Ectodermal cell (in vitro differentiated cells): ENCODE measurements at regions not wholly inside any gene's neighbourhood (a gene's known extent, or its start where the extent isn't known, plus 50 kb on each side); places are given as distances from the start of the nearest gene placed in this dataset.

Source experiments
- H3K27ac ChIP-seq: 2 replicates; pipeline ENCODE4 v1.7.0; 2013; ENCODE audit warnings: mild to moderate bottlenecking, low read depth, low read length; ENCODE audit not compliant: insufficient read depth, poor library complexity, severe bottlenecking
- H3K27me3 ChIP-seq: 2 replicates; pipeline ENCODE4 v1.7.0; 2013; ENCODE audit warnings: mild to moderate bottlenecking, low read length; ENCODE audit not compliant: insufficient read depth, control insufficient read depth, poor library complexity, severe bottlenecking
- H3K36me3 ChIP-seq: one replicate; pipeline ENCODE4 v1.7.0; 2013; ENCODE audit warnings: low read length; ENCODE audit not compliant: control insufficient read depth, insufficient read depth
- H3K4me1 ChIP-seq: one replicate; pipeline ENCODE4 v1.7.0; 2013; ENCODE audit warnings: low read length; ENCODE audit not compliant: control insufficient read depth, insufficient read depth
- H3K4me3 ChIP-seq: 2 replicates; pipeline ENCODE4 v1.7.0; 2013; ENCODE audit warnings: low read depth, low read length, control low read depth; ENCODE audit not compliant: insufficient read depth
- H3K9me3 ChIP-seq: 2 replicates; pipeline ENCODE4 v1.7.0; 2013; ENCODE audit warnings: mild to moderate bottlenecking, low read length, moderate library complexity; ENCODE audit not compliant: control insufficient read depth
- WGBS, 2 experiments: methylation state at CpG; one replicate each; pipeline ENCODE4 v1.1.7; 2013; ENCODE audit warnings: missing lambda C conversion rate in 2 of 2; 5-methylcytosine and 5-hydroxymethylcytosine counted together

- Histone ChIP-seq H3K9me3 (no peaks in the 10 kb centered on the region), H3K4me1 (peaks cover 28% of the 10 kb centered on the region), H3K36me3 (no peaks in the 10 kb centered on the region), H3K27me3 (no peaks in the 10 kb centered on the region), H3K4me3 (no peak overlapping the region), H3K27ac (no peak overlapping the region)
- WGBS, 2 experiments = 92 to 93% methylated on average over 6 of the region's 6 CpGs
These were observed 150.9 kb upstream of the CIBAR2 start for GRCh38 chr16:85263239-85263585.

DNA sequence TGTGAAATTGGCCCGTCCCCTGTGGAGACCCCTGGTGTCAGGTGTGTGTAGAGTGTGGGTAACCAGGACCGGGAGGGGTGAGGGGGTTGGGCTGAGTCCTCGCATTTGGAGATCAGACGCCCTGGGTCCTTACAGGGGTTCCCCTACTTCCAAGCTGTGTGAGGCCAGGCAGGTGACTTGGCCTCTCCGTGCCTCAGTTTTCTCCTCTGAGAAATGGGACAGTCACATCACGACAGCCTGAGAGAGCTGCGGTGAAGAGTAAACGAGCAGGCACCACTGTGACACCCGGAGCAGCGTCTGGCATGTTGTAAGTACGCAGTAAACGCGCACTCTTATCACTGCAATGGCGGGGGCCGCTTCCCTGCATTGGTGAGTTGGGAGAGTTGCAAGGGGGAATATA is 152.5 kb upstream of the CIBAR2 start:
- whole genome bisulfite sequencing, 2 experiments = 89% methylated on average over 15 of the region's 15 CpGs
- H3K9me3 ChIP-seq = no peaks in the 10 kb centered on the region
- no peak overlapping the region for H3K27ac ChIP-seq

GRCh38 chr16:85265161-85265784 is 153.0 kb upstream of the CIBAR2 start:
- Histone ChIP-seq H3K9me3 (no peaks in the 10 kb centered on the region), H3K36me3 (no peaks in the 10 kb centered on the region), H3K4me1 (peaks cover 11% of the 10 kb centered on the region), H3K27ac (no peak overlapping the region), H3K27me3 (no peaks in the 10 kb centered on the region), H3K4me3 (no peak overlapping the region)
- 94 to 95% methylated on average over 13 of the region's 13 CpGs for WGBS, 2 experiments

More for the DNA sequence above, 152.5 kb upstream of the CIBAR2 start:
- H3K36me3 ChIP-seq = no peaks in the 10 kb centered on the region
- H3K27me3 ChIP-seq = no peaks in the 10 kb centered on the region
- peaks cover 13% of the 10 kb centered on the region for H3K4me1 ChIP-seq
- H3K4me3 ChIP-seq = no peak overlapping the region

DNA sequence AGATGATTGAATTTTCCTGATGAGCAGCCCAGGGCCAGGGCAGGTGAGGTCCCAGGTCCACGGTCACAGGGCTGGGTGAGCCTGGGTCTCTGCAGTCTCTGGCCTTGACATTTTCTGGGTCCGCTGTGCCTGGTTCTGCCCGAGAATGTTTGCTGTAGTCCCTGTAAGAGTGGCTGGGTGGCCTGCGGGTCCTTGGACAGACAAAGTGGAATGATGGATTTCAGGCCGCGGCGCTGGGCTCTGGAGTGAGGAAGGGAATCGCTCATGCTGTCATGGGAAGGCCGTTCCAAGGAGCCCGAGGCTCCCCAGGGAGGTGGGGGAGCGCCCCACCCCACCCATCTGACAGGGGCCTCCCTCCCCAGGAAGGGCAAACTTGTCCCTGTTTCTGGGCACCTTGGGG is 153.5 kb upstream of the CIBAR2 start:
- Histone ChIP-seq H3K36me3 (no peaks in the 10 kb centered on the region), H3K4me1 (peaks cover 11% of the 10 kb centered on the region), H3K9me3 (no peaks in the 10 kb centered on the region), H3K27me3 (no peaks in the 10 kb centered on the region), H3K4me3 (no peak overlapping the region), H3K27ac (no peak overlapping the region)
- WGBS, 2 experiments = 92 to 94% methylated on average over 11 of the region's 11 CpGs

- Histone ChIP-seq H3K36me3 (no peaks in the 10 kb centered on the region), H3K27ac (no peak overlapping the region)
- WGBS, 2 experiments = 89% methylated on average over 18 of the region's 18 CpGs
These were observed 154.6 kb upstream of the CIBAR2 start for GRCh38 chr16:85266857-85267256.

DNA sequence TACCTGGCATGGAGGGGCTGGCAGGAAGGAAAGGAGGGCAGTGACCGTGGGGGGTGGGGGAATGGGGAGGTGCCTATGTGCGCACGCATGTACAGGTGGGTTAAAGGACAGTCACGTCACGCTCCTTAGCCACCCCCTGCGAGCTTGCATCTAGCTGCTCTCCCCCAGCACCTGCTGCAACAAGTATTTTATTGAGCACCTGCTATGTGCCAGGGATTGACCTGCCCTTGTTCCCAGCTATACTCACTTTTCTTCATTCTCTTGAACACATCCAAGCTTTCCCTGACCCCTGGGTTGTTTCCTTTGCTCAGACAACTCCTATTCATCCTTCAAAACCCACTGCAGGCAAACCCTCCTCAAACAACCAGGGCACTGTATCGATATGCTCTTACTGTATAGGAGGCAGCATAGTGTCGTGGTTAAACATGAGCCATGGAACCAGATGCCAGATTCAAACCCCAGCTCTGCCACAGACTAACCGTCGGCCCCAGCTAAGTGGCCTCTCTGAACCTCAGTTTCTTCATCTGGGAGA is 155.2 kb upstream of the CIBAR2 start:
- Histone ChIP-seq H3K4me1 (peaks cover 10% of the 10 kb centered on the region), H3K27me3 (no peaks in the 10 kb centered on the region), H3K27ac (no peak overlapping the region), H3K9me3 (no peaks in the 10 kb centered on the region), H3K4me3 (no peak overlapping the region), H3K36me3 (no peaks in the 10 kb centered on the region)
- WGBS, 2 experiments = 93 to 94% methylated on average over 10 of the region's 10 CpGs

More at GRCh38 chr16:85266857-85267256, 154.6 kb upstream of the CIBAR2 start:
- Histone ChIP-seq H3K27me3 (no peaks in the 10 kb centered on the region), H3K4me1 (peaks cover 10% of the 10 kb centered on the region), H3K4me3 (no peak overlapping the region), H3K9me3 (no peaks in the 10 kb centered on the region)

- Histone ChIP-seq H3K9me3 (no peaks in the 10 kb centered on the region), H3K4me3 (no peak overlapping the region), H3K27me3 (no peaks in the 10 kb centered on the region), H3K4me1 (peaks cover 10% of the 10 kb centered on the region), H3K27ac (no peak overlapping the region), H3K36me3 (no peaks in the 10 kb centered on the region)
- 90 to 92% methylated on average over 9 of the region's 9 CpGs for WGBS, 2 experiments
These were observed 156.9 kb upstream of the CIBAR2 start for GRCh38 chr16:85269165-85269564.

- Histone ChIP-seq H3K27ac (no peak overlapping the region), H3K36me3 (no peaks in the 10 kb centered on the region)
- 86 to 87% methylated on average over 13 of the region's 13 CpGs for WGBS, 2 experiments
These were observed 158.1 kb upstream of the CIBAR2 start for GRCh38 chr16:85270374-85270773.

GRCh38 chr16:85271198-85271597 is 158.9 kb upstream of the CIBAR2 start:
- WGBS, 2 experiments = 88% methylated on average over 5 to 7 of the region's 7 CpGs
- H3K4me1 ChIP-seq = peaks cover 11% of the 10 kb centered on the region
- H3K27me3 ChIP-seq = peaks cover 6% of the 10 kb centered on the region
- H3K27ac ChIP-seq = no peak overlapping the region
- no peaks in the 10 kb centered on the region for H3K9me3 ChIP-seq
- H3K36me3 ChIP-seq = no peaks in the 10 kb centered on the region
- no peak overlapping the region for H3K4me3 ChIP-seq

More at GRCh38 chr16:85270374-85270773, 158.1 kb upstream of the CIBAR2 start:
- Histone ChIP-seq H3K4me3 (no peak overlapping the region), H3K4me1 (peaks cover 10% of the 10 kb centered on the region), H3K27me3 (peaks cover 6% of the 10 kb centered on the region), H3K9me3 (no peaks in the 10 kb centered on the region)

GRCh38 chr16:85273293-85273692 is 161.0 kb upstream of the CIBAR2 start:
- no peak overlapping the region for H3K27ac ChIP-seq
- peaks cover 22% of the 10 kb centered on the region for H3K4me1 ChIP-seq
- H3K4me3 ChIP-seq = no peak overlapping the region
- no peaks in the 10 kb centered on the region for H3K36me3 ChIP-seq
- peaks cover 6% of the 10 kb centered on the region for H3K27me3 ChIP-seq
- WGBS, 2 experiments = 93 to 96% methylated on average over 7 of the region's 7 CpGs
- no peaks in the 10 kb centered on the region for H3K9me3 ChIP-seq
